HG03342 (cell line): ENCODE measurements at regions not wholly inside any gene's neighbourhood (a gene's known extent, or its start where the extent isn't known, plus 50 kb on each side); places are given as distances from the start of the nearest gene placed in this dataset.

Experiments
- ATAC-seq: cut with Tn5 transposase; IDR thresholded peaks from one replicate; pipeline ENCODE4 v1.9.1; 2021; ENCODE audit warnings: mild to moderate bottlenecking, moderate library complexity; ENCODE audit not compliant: unreplicated experiment

GRCh38 chr12:102781117-102781516 lies 135.9 kb downstream of the PAH start:
- ATAC-seq: no peak

GRCh38 chr12:102776041-102776440 lies 141.0 kb downstream of the PAH start:
- ATAC-seq: no peak

GRCh38 chr12:102769323-102769916 lies 147.6 kb downstream of the PAH start:
- ATAC-seq: peak; percentile 72

- ATAC-seq: no peak
Observed at GRCh38 chr12:102766961-102767360, 150.1 kb downstream of the PAH start.

- no peak for ATAC-seq
Observed at GRCh38 chr12:102765736-102766135, 151.3 kb downstream of the PAH start.

GRCh38 chr12:102763471-102763870 lies 153.6 kb downstream of the PAH start:
- no peak for ATAC-seq

GRCh38 chr12:102763061-102763460 lies 154.0 kb downstream of the PAH start:
- ATAC-seq: no peak

- no peak for ATAC-seq
Observed at GRCh38 chr12:102760322-102760721, 156.7 kb downstream of the PAH start.

- ATAC-seq: no peak
Observed at GRCh38 chr12:102759466-102759865, 157.6 kb downstream of the PAH start.

- ATAC-seq: no peak
Observed at GRCh38 chr12:102757882-102758226, 159.2 kb downstream of the PAH start.

GRCh38 chr12:102757154-102757881 lies 159.7 kb downstream of the PAH start:
- ATAC-seq: no peak

- no peak for ATAC-seq
Observed at GRCh38 chr12:102756530-102756929, 160.5 kb downstream of the PAH start.

GRCh38 chr12:102755266-102755665 lies 161.8 kb downstream of the PAH start:
- no peak for ATAC-seq

- ATAC-seq: no peak
Observed at GRCh38 chr12:102753802-102754201, 163.2 kb downstream of the PAH start.

- ATAC-seq: no peak
Observed at GRCh38 chr12:102748704-102749103, 168.3 kb downstream of the PAH start.

GRCh38 chr12:102746963-102747362 lies 170.1 kb downstream of the PAH start:
- no peak for ATAC-seq

- ATAC-seq: no peak
Observed at GRCh38 chr12:102745971-102746600, 171.0 kb downstream of the PAH start.

- no peak for ATAC-seq
Observed at GRCh38 chr12:102741196-102741595, 175.8 kb downstream of the PAH start.

GRCh38 chr12:102740141-102740955 lies 176.7 kb downstream of the PAH start:
- ATAC-seq: no peak

GRCh38 chr12:102736328-102736727 lies 180.7 kb downstream of the PAH start:
- no peak for ATAC-seq

GRCh38 chr12:102735104-102735503 lies 181.9 kb downstream of the PAH start:
- ATAC-seq: peak; percentile 95
